CD4-positive, alpha-beta T cell (primary cell): ENCODE measurements at regions not wholly inside any gene's neighbourhood (a gene's known extent, or its start where the extent isn't known, plus 50 kb on each side); places are given as distances from the start of the nearest gene placed in this dataset.

Experiments used
- ATAC-seq: fragments of 200-7000 bp; cut with Tn5 transposase; one replicate; pipeline ENCODE4 v1.10.0; 2022; ENCODE audit warnings: mild to moderate bottlenecking; ENCODE audit not compliant: poor library complexity
- CTCF ChIA-PET: fragments of 350-600 bp; sonication (Branson Sonifier 250); formaldehyde crosslinking; loops from one replicate; lab custom pipeline; 2021; ENCODE audit warnings: antibody characterized with exemption, inconsistent platforms; lab: Charles Lee
- POLR2A ChIA-PET: fragments of 350-600 bp; sonication (Branson Sonifier 250); formaldehyde crosslinking; loops from one replicate; lab custom pipeline; 2021; ENCODE audit warnings: antibody characterized with exemption, inconsistent platforms; lab: Charles Lee
- DNase-seq, 14 experiments: peaks; one replicate each; pipeline ENCODE4 v3.0.0-alpha.2; 2013 to 2020; ENCODE audit warnings: mixed read lengths in 2 of 14
- H3K27ac ChIP-seq, 2 donors: one replicate each; pipeline versions ENCODE4 v1.5.1 to v1.7.0; 2013; ENCODE audit warnings: low read length in 2 of 2, low read depth in 1 of 2, mild to moderate bottlenecking in 1 of 2
- H3K27me3 ChIP-seq, 2 experiments: 1 replicate in 1 of 2; 2 replicates in 1 of 2; pipeline versions ENCODE4 v1.6.1 to v1.7.0; 2013; ENCODE audit warnings: low read length in 2 of 2, control low read depth in 1 of 2, mild to moderate bottlenecking in 1 of 2, moderate library complexity in 1 of 2; ENCODE audit not compliant: insufficient read depth in 2 of 2, control insufficient read depth in 1 of 2
- H3K36me3 ChIP-seq: one replicate; pipeline ENCODE4 v1.6.1; 2013; ENCODE audit warnings: low read length, control low read depth; ENCODE audit not compliant: insufficient read depth
- H3K4me1 ChIP-seq: one replicate; pipeline ENCODE4 v1.6.1; 2013; ENCODE audit warnings: low read length, control low read depth; ENCODE audit not compliant: insufficient read depth
- H3K4me3 ChIP-seq: one replicate; pipeline ENCODE4 v1.5.1; 2013; ENCODE audit warnings: mild to moderate bottlenecking, low read length, moderate library complexity
- H3K9me3 ChIP-seq, 2 experiments: 1 replicate in 1 of 2; 2 replicates in 1 of 2; pipeline versions ENCODE4 v1.6.1 to v1.7.0; 2013; ENCODE audit warnings: low read length in 2 of 2, mild to moderate bottlenecking in 2 of 2, control low read depth in 1 of 2, moderate library complexity in 1 of 2; ENCODE audit not compliant: control insufficient read depth in 1 of 2, insufficient read depth in 1 of 2
- H3K27ac Mint-ChIP-seq: one replicate; pipeline ENCODE4 v1.8.0; 2020; ENCODE audit warnings: mixed read lengths
- H3K27me3 Mint-ChIP-seq: one replicate; pipeline ENCODE4 v1.8.0; 2021; ENCODE audit warnings: mixed read lengths
- H3K36me3 Mint-ChIP-seq: one replicate; pipeline ENCODE4 v1.8.0; 2021; ENCODE audit warnings: low read depth, mixed read lengths
- H3K4me1 Mint-ChIP-seq: one replicate; pipeline ENCODE4 v1.8.0; 2021; ENCODE audit warnings: low read depth, mixed read lengths
- H3K4me3 Mint-ChIP-seq: one replicate; pipeline ENCODE4 v1.8.0; 2020; ENCODE audit warnings: mild to moderate bottlenecking, mixed read lengths
- H3K9me3 Mint-ChIP-seq: one replicate; pipeline ENCODE4 v1.8.0; 2020; ENCODE audit warnings: mixed read lengths
- CTCF ChIP-seq: fragments of 200-600 bp; IDR thresholded peaks from one replicate; pipeline ENCODE4 v1.8.0; 2022; ENCODE audit warnings: antibody characterized with exemption, mild to moderate bottlenecking
- intact Hi-C, 2 experiments: fragments of 100-400 bp; cut with DNase I in 1 of 2; cut with micrococcal nuclease in 1 of 2; formaldehyde crosslinking; loops; one replicate each; pipeline versions ENCODE4 v1.15.1 to v1.9.0; 2023 to 2025; cut with DNase I, micrococcal nuclease

GRCh38 chr20:22447447-22447778 is 137.0 kb downstream of the FOXA2 start:
- no peak for ATAC-seq
- Histone ChIP-seq H3K36me3 (no peaks in the 10 kb centered on the region), H3K4me1 (no peaks in the 10 kb centered on the region), H3K27me3 (peaks cover 0 to 3% of the 10 kb centered on the region in 2 experiments), H3K27ac (no peak overlapping the region), H3K4me3 (no peak overlapping the region), H3K9me3 (no peaks in the 10 kb centered on the region)
- peaks cover 2% of the 10 kb centered on the region for H3K9me3 Mint-ChIP-seq
- intact Hi-C loops, result no loop called here
- H3K36me3 Mint-ChIP-seq, result no peaks in the 10 kb centered on the region
- DNase-seq, result no peak
- peaks cover 4% of the 10 kb centered on the region for H3K27me3 Mint-ChIP-seq
- no peak for TF ChIP-seq CTCF
- no peak overlapping the region for H3K4me3 Mint-ChIP-seq
- CTCF ChIA-PET, result no interaction called here
- no peaks in the 10 kb centered on the region for H3K4me1 Mint-ChIP-seq
- no peak overlapping the region for H3K27ac Mint-ChIP-seq
- POLR2A ChIA-PET, result no interaction called here

DNA sequence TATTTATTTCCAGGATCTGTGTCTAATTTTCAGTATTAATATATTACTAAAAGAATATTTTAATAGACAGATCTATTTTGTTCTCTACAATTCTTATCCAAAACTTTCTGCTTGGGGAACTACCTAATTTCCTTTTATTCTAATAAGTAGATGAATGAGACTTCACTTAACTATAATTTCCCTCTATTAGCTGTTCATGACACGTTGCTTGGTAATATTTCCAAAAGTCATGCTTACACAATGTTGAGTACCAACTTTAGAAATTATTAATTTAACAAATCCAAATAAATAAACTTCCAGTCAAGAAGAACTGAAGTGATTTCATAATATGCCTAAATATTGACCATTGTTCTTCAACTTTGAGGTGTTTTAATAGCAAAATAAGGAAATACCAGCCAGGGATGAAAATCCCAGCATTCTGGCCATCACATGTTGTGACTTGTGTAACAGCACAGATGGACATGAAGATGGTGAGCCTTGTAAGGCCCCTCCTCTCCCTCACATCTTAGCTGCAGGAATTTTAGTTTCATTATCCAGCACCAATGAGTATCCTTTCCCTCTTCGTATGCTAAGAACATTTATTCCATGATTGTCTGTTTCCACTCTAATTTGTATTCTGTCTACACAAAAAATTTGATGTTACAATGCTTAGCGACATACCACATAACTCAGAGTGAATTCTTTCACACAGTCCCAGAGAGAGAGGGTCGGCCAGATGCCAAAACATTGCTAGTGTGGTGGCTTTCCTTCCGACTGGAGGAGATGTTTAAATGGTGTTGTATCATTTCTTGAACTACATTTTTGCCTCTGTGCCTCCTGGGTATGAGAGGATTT is 137.5 kb downstream of the FOXA2 start:
- H3K9me3 Mint-ChIP-seq, result peaks cover 2% of the 10 kb centered on the region
- H3K36me3 ChIP-seq, result no peaks in the 10 kb centered on the region
- intact Hi-C loops, result no loop called here
- H3K27ac Mint-ChIP-seq, result no peak overlapping the region
- TF ChIP-seq CTCF, result no peak
- ATAC-seq (no peak), DNase-seq (no peak)
- peaks cover 4% of the 10 kb centered on the region for H3K27me3 Mint-ChIP-seq
- CTCF ChIA-PET, result no interaction called here
- no peaks in the 10 kb centered on the region for H3K9me3 ChIP-seq
- no peaks in the 10 kb centered on the region for H3K36me3 Mint-ChIP-seq
- POLR2A ChIA-PET, result no interaction called here
- no peaks in the 10 kb centered on the region for H3K4me1 ChIP-seq
- no peaks in the 10 kb centered on the region for H3K4me1 Mint-ChIP-seq
- H3K27me3 ChIP-seq, result peaks cover 0 to 3% of the 10 kb centered on the region in 2 experiments
- H3K4me3 Mint-ChIP-seq, result no peak overlapping the region
- no peak overlapping the region for H3K4me3 ChIP-seq
- no peak overlapping the region for H3K27ac ChIP-seq

GRCh38 chr20:22442318-22442717 is 142.1 kb downstream of the FOXA2 start:
- Mint-ChIP-seq H3K36me3 (no peaks in the 10 kb centered on the region), H3K9me3 (peaks cover 2% of the 10 kb centered on the region), H3K4me1 (no peaks in the 10 kb centered on the region), H3K27me3 (no peaks in the 10 kb centered on the region), H3K27ac (no peak overlapping the region), H3K4me3 (no peak overlapping the region)
- TF ChIP-seq CTCF, result no peak
- no peaks in the 10 kb centered on the region for H3K9me3 ChIP-seq
- POLR2A ChIA-PET, result no interaction called here
- DNase-seq (no peak), ATAC-seq (no peak)
- CTCF ChIA-PET, result no interaction called here
- no peaks in the 10 kb centered on the region for H3K4me1 ChIP-seq
- no peak overlapping the region for H3K4me3 ChIP-seq
- H3K27ac ChIP-seq, result no peak overlapping the region
- H3K27me3 ChIP-seq, result no peaks in the 10 kb centered on the region
- intact Hi-C loops, result no loop called here
- H3K36me3 ChIP-seq, result no peaks in the 10 kb centered on the region
